Erythroblast (primary cell): ENCODE measurements at regions not wholly inside any gene's neighbourhood (a gene's known extent, or its start where the extent isn't known, plus 50 kb on each side); places are given as distances from the start of the nearest gene placed in this dataset.

Experiments
- GATA1 ChIP-seq: IDR thresholded peaks from 2 replicates; pipeline ENCODE4 v1.6.1; 2011; ENCODE audit warnings: low read depth, mild to moderate bottlenecking, control low read depth, low read length, moderate library complexity
- POLR2A ChIP-seq: IDR thresholded peaks from 2 replicates; pipeline ENCODE4 v1.6.1; 2011; ENCODE audit warnings: mild to moderate bottlenecking, low read length

DNA sequence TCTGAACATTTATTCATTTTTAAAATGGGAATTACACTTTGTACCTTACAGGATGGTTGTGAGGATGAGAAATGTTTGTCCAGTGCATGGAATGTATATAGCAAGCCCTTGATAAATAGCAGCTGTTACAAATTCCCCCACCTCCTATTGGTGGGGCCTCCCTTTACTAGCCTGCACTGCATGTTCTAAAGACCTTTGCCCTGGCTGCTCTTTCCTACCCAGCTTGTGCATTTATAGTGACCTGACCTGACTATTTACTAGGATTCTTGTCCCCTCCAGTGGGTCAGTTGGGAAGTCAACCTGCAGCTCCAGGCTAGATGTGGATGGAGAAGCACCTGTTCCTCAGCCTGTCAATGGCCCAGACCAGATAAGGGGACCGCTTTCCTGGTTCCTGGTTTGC lies 180.3 kb downstream of the HIPK3 start:
- no peak for TF ChIP-seq POLR2A
- TF ChIP-seq GATA1: no peak
